ENCODE measurements at regions not wholly inside any gene's neighbourhood (a gene's known extent, or its start where the extent isn't known, plus 50 kb on each side); places are given as distances from the start of the nearest gene placed in this dataset.

- no peaks in the 10 kb centered on the region for H3K4me1 Mint-ChIP-seq (ENCODE audit: unreplicated experiment)
- H3K27ac Mint-ChIP-seq (ENCODE audit: unreplicated experiment) = no peak overlapping the region
- H3K36me3 Mint-ChIP-seq (ENCODE audit: unreplicated experiment) = no peaks in the 10 kb centered on the region
- H3K9me3 Mint-ChIP-seq (ENCODE audit: unreplicated experiment) = no peaks in the 10 kb centered on the region
- H3K27me3 Mint-ChIP-seq (ENCODE audit: unreplicated experiment) = no peaks in the 10 kb centered on the region
- no peak for DNase-seq (ENCODE audit: extremely low spot score, unreplicated experiment)
- H3K4me3 Mint-ChIP-seq (ENCODE audit: unreplicated experiment) = no peak overlapping the region
- TF ChIP-seq, protein P1, sequence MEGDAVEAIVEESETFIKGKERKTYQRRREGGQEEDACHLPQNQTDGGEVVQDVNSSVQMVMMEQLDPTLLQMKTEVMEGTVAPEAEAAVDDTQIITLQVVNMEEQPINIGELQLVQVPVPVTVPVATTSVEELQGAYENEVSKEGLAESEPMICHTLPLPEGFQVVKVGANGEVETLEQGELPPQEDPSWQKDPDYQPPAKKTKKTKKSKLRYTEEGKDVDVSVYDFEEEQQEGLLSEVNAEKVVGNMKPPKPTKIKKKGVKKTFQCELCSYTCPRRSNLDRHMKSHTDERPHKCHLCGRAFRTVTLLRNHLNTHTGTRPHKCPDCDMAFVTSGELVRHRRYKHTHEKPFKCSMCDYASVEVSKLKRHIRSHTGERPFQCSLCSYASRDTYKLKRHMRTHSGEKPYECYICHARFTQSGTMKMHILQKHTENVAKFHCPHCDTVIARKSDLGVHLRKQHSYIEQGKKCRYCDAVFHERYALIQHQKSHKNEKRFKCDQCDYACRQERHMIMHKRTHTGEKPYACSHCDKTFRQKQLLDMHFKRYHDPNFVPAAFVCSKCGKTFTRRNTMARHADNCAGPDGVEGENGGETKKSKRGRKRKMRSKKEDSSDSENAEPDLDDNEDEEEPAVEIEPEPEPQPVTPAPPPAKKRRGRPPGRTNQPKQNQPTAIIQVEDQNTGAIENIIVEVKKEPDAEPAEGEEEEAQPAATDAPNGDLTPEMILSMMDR (IDR thresholded peaks at IDR 0.05) = no peak
Observed at GRCh38 chr2:230661072-230661957, 51.3 kb upstream of the CAB39 start.
